ENCODE measurements at regions not wholly inside any gene's neighbourhood (a gene's known extent, or its start where the extent isn't known, plus 50 kb on each side); places are given as distances from the start of the nearest gene placed in this dataset.

- Histone ChIP-seq H3K27ac (no peak overlapping the region), H3K27me3 (ENCODE audit: control insufficient read depth, insufficient read depth, low read length) (no peaks in the 10 kb centered on the region), H3K4me2 (ENCODE audit: low read length) (no peak overlapping the region), H2AFZ (no peak overlapping the region), H3K9ac (no peak overlapping the region), H3K9me3 (ENCODE audit: control insufficient read depth, low read length) (no peaks in the 10 kb centered on the region), H3K4me3 (ENCODE audit: low read depth, low read length) (no peak overlapping the region), H3K79me2 (no peaks in the 10 kb centered on the region), H3K36me3 (ENCODE audit: control insufficient read depth, insufficient read depth, low read length) (no peaks in the 10 kb centered on the region), H3K4me1 (no peaks in the 10 kb centered on the region)
- TF ChIP-seq CTCF (IDR thresholded peaks at IDR 0.05) = no peak
Measured at GRCh38 chrX:4314586-4314985, 601.1 kb upstream of the PRKX start.

DNA sequence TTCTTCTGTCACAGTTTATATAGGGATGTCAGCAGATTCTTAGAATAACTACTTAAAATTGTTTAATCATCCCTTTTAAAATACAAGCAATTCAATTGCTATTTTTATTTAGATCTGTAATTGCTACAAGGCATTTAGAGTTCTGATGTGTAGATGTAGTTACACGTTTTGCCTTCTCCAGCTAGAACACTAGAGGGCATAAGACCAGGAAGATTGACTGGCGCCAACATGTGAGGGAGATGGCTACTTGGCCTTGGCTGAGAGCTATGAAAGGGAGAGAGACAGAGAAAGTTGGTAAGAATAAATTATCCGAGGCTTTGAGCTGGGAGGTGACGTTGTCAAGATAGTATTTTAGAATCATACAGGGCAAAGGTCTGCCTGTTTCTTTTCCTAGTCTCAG lies 563.7 kb upstream of the PRKX start:
- no peak overlapping the region for H3K27ac ChIP-seq
- no peaks in the 10 kb centered on the region for H3K9me3 ChIP-seq (ENCODE audit: control insufficient read depth, low read length)
- no peaks in the 10 kb centered on the region for H3K27me3 ChIP-seq (ENCODE audit: control insufficient read depth, insufficient read depth, low read length)
- H3K9ac ChIP-seq = no peak overlapping the region
- H3K4me1 ChIP-seq = no peaks in the 10 kb centered on the region
- no peak overlapping the region for H3K4me3 ChIP-seq (ENCODE audit: low read depth, low read length)
- H3K36me3 ChIP-seq (ENCODE audit: control insufficient read depth, insufficient read depth, low read length) = no peaks in the 10 kb centered on the region
- H3K4me2 ChIP-seq (ENCODE audit: low read length) = no peak overlapping the region
- no peaks in the 10 kb centered on the region for H3K79me2 ChIP-seq
- no peak overlapping the region for H2AFZ ChIP-seq
- no peak for TF ChIP-seq CTCF (IDR thresholded peaks at IDR 0.05)

DNA sequence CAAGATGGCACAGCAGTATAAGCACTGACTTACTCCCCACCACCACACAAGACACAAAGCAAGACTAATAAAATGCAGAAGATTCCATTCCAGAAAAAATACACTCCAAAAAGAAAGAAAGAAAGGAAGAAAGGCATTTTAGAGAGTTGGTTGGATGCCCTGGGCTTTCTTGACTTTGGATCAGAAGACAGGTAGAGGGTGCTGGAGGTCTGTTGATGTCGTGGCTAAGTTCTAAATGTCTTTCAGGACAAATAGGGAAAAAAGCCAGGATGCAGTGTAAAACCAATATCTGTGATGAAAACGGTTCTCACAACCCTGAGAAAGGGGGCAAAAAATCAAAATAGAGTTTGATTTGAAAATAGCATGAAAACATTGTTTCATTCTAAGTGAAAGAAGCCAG lies 555.2 kb upstream of the PRKX start:
- Histone ChIP-seq H3K4me1 (no peaks in the 10 kb centered on the region), H3K79me2 (no peaks in the 10 kb centered on the region), H3K9ac (no peak overlapping the region), H3K36me3 (ENCODE audit: control insufficient read depth, insufficient read depth, low read length) (no peaks in the 10 kb centered on the region), H2AFZ (no peak overlapping the region), H3K4me2 (ENCODE audit: low read length) (no peak overlapping the region), H3K4me3 (ENCODE audit: low read depth, low read length) (no peak overlapping the region), H3K27me3 (ENCODE audit: control insufficient read depth, insufficient read depth, low read length) (no peaks in the 10 kb centered on the region), H3K27ac (no peak overlapping the region), H3K9me3 (ENCODE audit: control insufficient read depth, low read length) (no peaks in the 10 kb centered on the region)
- TF ChIP-seq CTCF (IDR thresholded peaks at IDR 0.05) = no peak

DNA sequence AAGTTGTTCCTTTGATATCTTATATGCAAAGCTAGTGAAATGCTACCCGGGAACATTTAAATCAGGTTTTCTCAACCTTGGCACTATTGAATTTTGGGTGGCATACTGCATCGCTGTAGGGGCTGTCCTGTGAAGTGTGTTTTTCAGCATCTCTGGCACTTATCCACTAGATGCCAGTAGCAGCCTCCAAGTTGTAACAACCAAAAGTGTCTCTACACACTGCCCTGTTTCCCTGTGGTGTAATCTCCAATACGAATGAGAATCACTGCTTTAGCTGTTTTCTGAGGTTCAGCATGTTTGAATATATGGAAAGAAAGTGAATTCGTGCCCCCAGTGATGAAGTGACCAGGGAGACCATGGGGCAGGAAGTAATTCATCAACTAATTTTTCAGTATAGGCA lies 551.6 kb upstream of the PRKX start:
- no peak for TF ChIP-seq CTCF (IDR thresholded peaks at IDR 0.05)
- no peaks in the 10 kb centered on the region for H3K79me2 ChIP-seq

DNA sequence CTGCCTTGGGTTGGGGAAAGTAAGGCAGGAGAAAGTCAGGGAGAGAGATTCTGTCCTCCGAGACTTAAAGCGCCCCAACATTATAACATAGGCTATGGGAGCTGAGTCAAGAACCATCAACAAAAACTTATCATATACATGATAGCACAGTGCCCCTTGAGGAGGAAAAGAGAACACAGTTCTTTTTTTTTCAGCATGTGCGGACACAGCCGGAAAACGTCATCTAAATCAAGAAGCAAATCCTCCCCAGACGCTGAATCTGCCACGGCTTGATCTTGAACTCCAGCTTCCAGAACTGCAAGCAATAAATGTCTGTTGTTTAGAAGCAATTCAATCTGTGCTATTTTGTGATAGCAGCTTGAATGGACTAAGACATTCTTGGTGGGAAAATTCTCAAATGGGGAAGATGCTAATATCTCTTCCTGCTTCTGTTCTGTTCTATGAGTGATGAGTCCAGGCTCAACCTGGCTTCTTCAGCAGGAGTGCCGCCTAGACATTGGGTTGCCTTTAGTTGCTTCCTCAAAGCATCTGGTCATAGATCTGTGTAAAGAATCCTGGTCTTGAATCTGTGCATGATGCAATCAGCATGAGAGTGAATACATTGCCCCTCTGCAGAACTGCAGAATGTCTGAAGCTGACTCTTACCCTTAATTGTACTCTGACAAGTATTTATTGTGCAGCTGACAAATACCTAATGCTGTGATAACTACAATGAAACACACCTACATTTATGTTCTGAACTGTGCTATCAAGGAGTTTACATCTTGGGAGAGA lies 549.8 kb upstream of the PRKX start:
- H3K4me1 ChIP-seq = no peaks in the 10 kb centered on the region
- H3K79me2 ChIP-seq = no peaks in the 10 kb centered on the region
- H3K4me2 ChIP-seq (ENCODE audit: low read length) = no peak overlapping the region
- H3K27ac ChIP-seq = no peak overlapping the region
- H3K27me3 ChIP-seq (ENCODE audit: control insufficient read depth, insufficient read depth, low read length) = no peaks in the 10 kb centered on the region
- H3K36me3 ChIP-seq (ENCODE audit: control insufficient read depth, insufficient read depth, low read length) = no peaks in the 10 kb centered on the region
- H3K4me3 ChIP-seq (ENCODE audit: low read depth, low read length) = no peak overlapping the region
- no peak for TF ChIP-seq CTCF (IDR thresholded peaks at IDR 0.05)
- no peak overlapping the region for H3K9ac ChIP-seq
- H2AFZ ChIP-seq = no peak overlapping the region
- H3K9me3 ChIP-seq (ENCODE audit: control insufficient read depth, low read length) = no peaks in the 10 kb centered on the region

More for the DNA sequence above, 551.6 kb upstream of the PRKX start:
- Histone ChIP-seq H3K4me3 (ENCODE audit: low read depth, low read length) (no peak overlapping the region), H3K4me2 (ENCODE audit: low read length) (no peak overlapping the region), H3K9ac (no peak overlapping the region), H3K9me3 (ENCODE audit: control insufficient read depth, low read length) (no peaks in the 10 kb centered on the region), H3K27me3 (ENCODE audit: control insufficient read depth, insufficient read depth, low read length) (no peaks in the 10 kb centered on the region), H3K36me3 (ENCODE audit: control insufficient read depth, insufficient read depth, low read length) (no peaks in the 10 kb centered on the region), H3K4me1 (no peaks in the 10 kb centered on the region), H2AFZ (no peak overlapping the region), H3K27ac (no peak overlapping the region)

Measured in parathyroid adenoma (tissue), 2 donors.